HG02885 (cell line): ENCODE measurements at regions not wholly inside any gene's neighbourhood (a gene's known extent, or its start where the extent isn't known, plus 50 kb on each side); places are given as distances from the start of the nearest gene placed in this dataset.

Source experiments
- ATAC-seq: cut with Tn5 transposase; IDR thresholded peaks from one replicate; pipeline ENCODE4 v1.9.1; 2021; ENCODE audit warnings: mild to moderate bottlenecking; ENCODE audit not compliant: unreplicated experiment, poor library complexity

GRCh38 chr3:98974442-98974841 is 72.9 kb upstream of the DCBLD2 start:
- no peak for ATAC-seq

- no peak for ATAC-seq
Observed at GRCh38 chr3:98972720-98973119, 71.2 kb upstream of the DCBLD2 start.

- ATAC-seq = no peak
Observed at GRCh38 chr3:98972155-98972554, 70.7 kb upstream of the DCBLD2 start.

- no peak for ATAC-seq
Observed at GRCh38 chr3:98971169-98971681, 69.7 kb upstream of the DCBLD2 start.

GRCh38 chr3:98969295-98969694 is 67.8 kb upstream of the DCBLD2 start:
- no peak for ATAC-seq

GRCh38 chr3:98968824-98969223 is 67.3 kb upstream of the DCBLD2 start:
- no peak for ATAC-seq

GRCh38 chr3:98968347-98968746 is 66.9 kb upstream of the DCBLD2 start:
- no peak for ATAC-seq

GRCh38 chr3:98967758-98968157 is 66.3 kb upstream of the DCBLD2 start:
- no peak for ATAC-seq

- ATAC-seq = no peak
Observed at GRCh38 chr3:98966862-98967546, 65.5 kb upstream of the DCBLD2 start.

- no peak for ATAC-seq
Observed at GRCh38 chr3:98966434-98966833, 64.9 kb upstream of the DCBLD2 start.

- ATAC-seq = no peak
Observed at GRCh38 chr3:98964784-98965183, 63.3 kb upstream of the DCBLD2 start.

GRCh38 chr3:98963546-98963945 is 62.1 kb upstream of the DCBLD2 start:
- no peak for ATAC-seq

- no peak for ATAC-seq
Observed at GRCh38 chr3:98962951-98963350, 61.5 kb upstream of the DCBLD2 start.

- ATAC-seq = no peak
Observed at GRCh38 chr3:98962189-98962930, 60.9 kb upstream of the DCBLD2 start.

- no peak for ATAC-seq
Observed at GRCh38 chr3:98961161-98962155, 60.0 kb upstream of the DCBLD2 start.

- no peak for ATAC-seq
Observed at GRCh38 chr3:98957681-98958080, 56.2 kb upstream of the DCBLD2 start.

- ATAC-seq = no peak
Observed at GRCh38 chr3:98956008-98956407, 54.5 kb upstream of the DCBLD2 start.

- no peak for ATAC-seq
Observed at GRCh38 chr3:98954791-98955604, 53.5 kb upstream of the DCBLD2 start.

GRCh38 chr3:98954242-98954641 is 52.7 kb upstream of the DCBLD2 start:
- no peak for ATAC-seq

GRCh38 chr3:98952404-98952803 is 50.9 kb upstream of the DCBLD2 start:
- ATAC-seq = no peak
